Immature natural killer cell (primary cell): ENCODE measurements at regions not wholly inside any gene's neighbourhood (a gene's known extent, or its start where the extent isn't known, plus 50 kb on each side); places are given as distances from the start of the nearest gene placed in this dataset.

Experiments
- DNase-seq, 3 donors: peaks; one replicate each; pipeline ENCODE4 v3.0.0; 2022; ENCODE audit warnings: mixed read lengths in 1 of 3
- H3K27ac Mint-ChIP-seq, 6 donors: one replicate each; pipeline ENCODE4 v1.8.0; 2020; ENCODE audit warnings: mixed read lengths in 6 of 6, mild to moderate bottlenecking in 5 of 6, inconsistent platforms in 4 of 6, moderate library complexity in 3 of 6
- H3K27me3 Mint-ChIP-seq, 3 donors: one replicate each; pipeline ENCODE4 v1.8.0; 2020 to 2021; ENCODE audit warnings: low read depth in 3 of 3, mild to moderate bottlenecking in 3 of 3, mixed read lengths in 3 of 3, moderate library complexity in 3 of 3, inconsistent platforms in 1 of 3
- H3K36me3 Mint-ChIP-seq, 3 donors: one replicate each; pipeline ENCODE4 v1.8.0; 2020; ENCODE audit warnings: mixed read lengths in 3 of 3, inconsistent platforms in 2 of 3, mild to moderate bottlenecking in 2 of 3
- H3K4me1 Mint-ChIP-seq, 2 donors: one replicate each; pipeline ENCODE4 v1.8.0; 2020; ENCODE audit warnings: inconsistent platforms in 2 of 2, mild to moderate bottlenecking in 2 of 2, mixed read lengths in 2 of 2, moderate library complexity in 1 of 2
- H3K4me3 Mint-ChIP-seq, 5 donors: one replicate each; pipeline ENCODE4 v1.8.0; 2020; ENCODE audit warnings: mild to moderate bottlenecking in 5 of 5, mixed read lengths in 5 of 5, inconsistent platforms in 3 of 5, moderate library complexity in 3 of 5
- H3K9me3 Mint-ChIP-seq, 6 donors: one replicate each; pipeline ENCODE4 v1.8.0; 2020; ENCODE audit warnings: mild to moderate bottlenecking in 6 of 6, mixed read lengths in 6 of 6, inconsistent platforms in 4 of 6, moderate library complexity in 3 of 6

DNA sequence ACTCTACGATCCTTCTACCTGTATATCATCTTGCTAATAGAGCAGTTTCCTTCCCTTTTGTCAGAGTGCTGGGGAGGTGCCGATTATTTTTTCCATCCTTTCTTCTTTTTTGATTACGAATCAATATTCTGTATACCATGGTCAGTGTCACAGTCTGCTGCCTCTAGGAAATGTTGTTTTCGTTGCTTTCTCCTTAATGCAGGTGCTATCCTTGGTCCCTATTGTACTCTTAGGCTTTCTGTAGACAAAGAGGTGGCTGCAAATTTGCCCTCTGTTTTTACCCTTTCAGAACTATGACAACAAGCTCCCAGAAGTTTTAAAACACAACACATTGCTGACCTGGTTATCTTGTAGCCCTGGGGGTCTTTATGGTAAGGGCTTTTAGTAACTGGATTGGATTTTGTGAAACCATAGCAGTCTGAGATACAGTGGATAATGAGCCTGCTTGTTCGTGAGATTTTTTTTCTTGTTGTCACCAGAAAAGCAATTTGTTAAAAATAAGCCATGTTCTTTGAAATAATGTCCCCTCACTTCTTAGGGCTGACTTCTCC is 430.3 kb upstream of the TPM1 start:
- peaks cover 2 to 4% (median 4%) of the 10 kb centered on the region in 3 donors for H3K27me3 Mint-ChIP-seq
- no peaks in the 10 kb centered on the region for H3K36me3 Mint-ChIP-seq
- no peaks in the 10 kb centered on the region for H3K4me1 Mint-ChIP-seq
- H3K27ac Mint-ChIP-seq, result no peak overlapping the region
- H3K4me3 Mint-ChIP-seq, result no peak overlapping the region
- no peak for DNase-seq
- H3K9me3 Mint-ChIP-seq, result peaks cover 0 to 2% (median 0%) of the 10 kb centered on the region in 6 donors

DNA sequence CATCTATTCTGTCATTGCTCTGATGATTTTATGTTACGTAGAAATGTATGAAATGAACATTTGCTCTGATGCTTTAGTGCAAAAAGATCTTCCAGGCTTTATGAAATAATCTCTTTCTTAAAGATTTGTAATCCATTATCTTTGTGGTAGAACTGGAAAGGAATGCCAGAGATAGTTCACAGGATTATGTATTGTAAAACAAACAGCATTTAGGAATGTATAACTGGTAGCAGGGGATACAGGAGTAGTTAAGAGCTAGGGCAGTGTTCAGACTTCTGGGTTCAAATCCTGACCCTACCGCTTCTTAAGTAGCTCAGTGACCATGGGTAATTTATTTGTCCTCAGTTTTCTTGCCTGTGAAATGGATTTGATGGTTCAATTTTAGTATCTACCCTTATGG is 429.8 kb upstream of the TPM1 start:
- H3K27ac Mint-ChIP-seq, result no peak overlapping the region
- no peak for DNase-seq
- H3K4me3 Mint-ChIP-seq, result no peak overlapping the region
- H3K27me3 Mint-ChIP-seq, result peaks cover 2 to 4% (median 4%) of the 10 kb centered on the region in 3 donors
- H3K36me3 Mint-ChIP-seq, result no peaks in the 10 kb centered on the region
- peaks cover 0 to 2% (median 0%) of the 10 kb centered on the region in 6 donors for H3K9me3 Mint-ChIP-seq
- H3K4me1 Mint-ChIP-seq, result no peaks in the 10 kb centered on the region

- Mint-ChIP-seq H3K27me3 (no peaks in the 10 kb centered on the region), H3K4me1 (no peaks in the 10 kb centered on the region), H3K36me3 (no peaks in the 10 kb centered on the region), H3K27ac (no peak overlapping the region), H3K9me3 (no peaks in the 10 kb centered on the region), H3K4me3 (no peak overlapping the region)
- DNase-seq, result no peak
These were observed 425.8 kb upstream of the TPM1 start for GRCh38 chr15:62616746-62617145.

DNA sequence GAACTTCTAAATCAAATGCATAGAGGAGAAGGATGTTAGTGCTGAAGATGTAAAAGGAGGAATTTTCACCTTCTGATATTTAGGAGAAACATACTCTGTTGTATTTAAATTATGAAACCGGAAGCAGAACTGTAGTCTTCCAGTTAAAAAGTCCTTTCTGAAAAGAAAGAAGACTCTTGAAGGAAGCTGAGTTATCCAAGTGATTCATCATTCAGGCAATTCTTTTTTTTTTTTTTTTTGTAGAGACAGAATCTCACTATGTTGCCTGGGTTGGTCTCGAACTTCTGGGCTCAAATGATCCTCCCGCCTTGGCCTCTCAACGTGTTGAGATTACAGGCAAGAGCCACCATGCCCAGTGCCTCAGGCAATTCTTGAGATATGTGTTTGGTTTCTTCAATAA is 424.8 kb upstream of the TPM1 start:
- H3K36me3 Mint-ChIP-seq, result no peaks in the 10 kb centered on the region
- no peaks in the 10 kb centered on the region for H3K4me1 Mint-ChIP-seq
- no peak for DNase-seq
- no peaks in the 10 kb centered on the region for H3K9me3 Mint-ChIP-seq
- H3K27ac Mint-ChIP-seq, result no peak overlapping the region
- no peak overlapping the region for H3K4me3 Mint-ChIP-seq
- no peaks in the 10 kb centered on the region for H3K27me3 Mint-ChIP-seq

DNA sequence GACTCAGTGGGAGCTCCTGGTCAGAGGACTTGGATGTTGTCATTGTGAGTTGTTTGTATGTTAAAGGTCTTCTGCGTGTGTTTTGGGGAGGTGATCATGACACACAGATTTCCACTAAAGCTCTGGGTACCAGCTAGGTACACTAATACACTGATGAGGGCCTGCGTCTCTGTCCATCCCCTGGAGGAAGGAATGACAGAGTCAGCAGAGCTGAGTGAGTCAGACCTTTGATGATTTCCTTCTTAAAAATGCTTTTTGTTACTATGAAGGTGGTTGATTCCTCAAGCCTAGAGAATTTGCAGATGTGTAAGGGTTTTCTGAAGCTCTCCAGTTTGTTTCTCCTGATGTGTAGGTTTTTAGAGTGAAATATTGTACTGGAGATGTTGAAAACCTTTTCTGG is 424.1 kb upstream of the TPM1 start:
- no peaks in the 10 kb centered on the region for H3K9me3 Mint-ChIP-seq
- H3K4me1 Mint-ChIP-seq, result no peaks in the 10 kb centered on the region
- H3K27me3 Mint-ChIP-seq, result no peaks in the 10 kb centered on the region
- H3K36me3 Mint-ChIP-seq, result no peaks in the 10 kb centered on the region
- no peak overlapping the region for H3K27ac Mint-ChIP-seq
- H3K4me3 Mint-ChIP-seq, result no peak overlapping the region
- DNase-seq, result no peak

DNA sequence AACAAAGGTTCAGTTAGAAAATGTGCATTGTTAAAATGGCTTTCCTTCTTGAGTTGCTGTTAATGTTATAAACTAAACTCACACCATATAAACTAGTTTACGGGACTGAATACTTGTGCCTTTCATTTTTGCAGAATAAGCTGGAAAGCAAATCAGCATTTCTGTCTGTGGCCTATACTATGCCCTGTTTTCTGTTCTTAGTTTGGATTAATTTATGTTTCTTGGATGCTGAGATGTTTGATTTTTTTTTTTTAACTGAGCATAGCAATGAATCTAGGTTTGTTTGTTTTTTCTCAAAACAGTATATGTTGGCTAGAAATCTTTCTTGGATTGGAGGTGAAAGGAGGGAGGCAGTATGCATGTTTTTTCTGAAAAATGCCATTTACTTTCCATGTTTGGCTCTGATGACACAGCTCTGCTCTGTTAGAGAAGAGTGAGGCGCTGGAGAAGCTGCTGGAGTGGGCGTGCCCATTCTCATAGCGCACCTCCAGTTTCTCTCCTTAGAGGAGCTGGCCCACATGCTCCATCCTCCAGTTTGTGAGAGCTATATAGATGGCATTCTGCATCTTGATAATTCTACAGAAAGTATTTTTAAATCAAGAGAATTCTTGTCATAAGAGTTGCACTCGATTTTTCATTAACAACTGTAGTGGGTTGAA is 423.6 kb upstream of the TPM1 start:
- Mint-ChIP-seq H3K4me1 (no peaks in the 10 kb centered on the region), H3K36me3 (no peaks in the 10 kb centered on the region)

GRCh38 chr15:62619526-62619925 is 423.0 kb upstream of the TPM1 start:
- H3K36me3 Mint-ChIP-seq, result no peaks in the 10 kb centered on the region
- DNase-seq, result no peak
- H3K9me3 Mint-ChIP-seq, result no peaks in the 10 kb centered on the region
- no peak overlapping the region for H3K4me3 Mint-ChIP-seq
- peaks cover under 1 to 4% of the 10 kb centered on the region in 2 donors for H3K4me1 Mint-ChIP-seq
- no peaks in the 10 kb centered on the region for H3K27me3 Mint-ChIP-seq
- no peak overlapping the region for H3K27ac Mint-ChIP-seq

More for the DNA sequence above, 423.6 kb upstream of the TPM1 start:
- H3K4me3 Mint-ChIP-seq, result no peak overlapping the region
- no peak overlapping the region for H3K27ac Mint-ChIP-seq
- no peaks in the 10 kb centered on the region for H3K27me3 Mint-ChIP-seq
- DNase-seq, result no peak
- H3K9me3 Mint-ChIP-seq, result no peaks in the 10 kb centered on the region

DNA sequence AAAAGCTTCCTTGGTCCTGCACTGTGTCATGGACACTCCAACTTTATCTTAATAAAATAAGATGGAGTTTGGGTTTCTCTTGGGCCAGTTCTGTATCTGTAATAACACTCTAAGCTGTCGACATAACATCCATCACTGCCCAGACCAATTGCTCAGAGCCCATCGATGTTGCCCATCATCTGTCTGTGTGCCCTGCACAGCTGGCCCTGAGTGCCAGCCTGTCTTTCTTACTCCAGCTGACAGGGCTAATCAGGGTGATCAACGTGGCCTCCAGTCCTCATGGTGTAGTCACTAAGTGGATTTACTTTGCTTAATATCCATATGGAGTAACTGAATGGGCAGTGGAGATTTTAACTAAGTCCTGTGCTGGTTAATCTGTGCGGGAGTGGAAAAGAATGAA is 419.8 kb upstream of the TPM1 start:
- Mint-ChIP-seq H3K36me3 (no peaks in the 10 kb centered on the region), H3K4me1 (peaks cover 5 to 11% of the 10 kb centered on the region in 2 donors), H3K27me3 (peaks cover 0 to 4% (median 1%) of the 10 kb centered on the region in 3 donors), H3K4me3 (no peak overlapping the region), H3K9me3 (no peaks in the 10 kb centered on the region), H3K27ac (no peak overlapping the region)
- DNase-seq, result no peak

GRCh38 chr15:62624547-62625378 is 417.8 kb upstream of the TPM1 start:
- H3K27ac Mint-ChIP-seq, result peak overlapping the region in 3 of 6 donors; percentile 4 to 48 (median 13)
- H3K4me3 Mint-ChIP-seq, result peak overlapping the region in 3 of 5 donors; percentile 50 to 79 (median 76)
- H3K27me3 Mint-ChIP-seq, result peaks cover 1 to 4% (median 2%) of the 10 kb centered on the region in 3 donors
- peaks cover 5 to 11% of the 10 kb centered on the region in 2 donors for H3K4me1 Mint-ChIP-seq
- no peaks in the 10 kb centered on the region for H3K36me3 Mint-ChIP-seq
- no peaks in the 10 kb centered on the region for H3K9me3 Mint-ChIP-seq
- peak in 1 of 3 donors; percentile 3 for DNase-seq

DNA sequence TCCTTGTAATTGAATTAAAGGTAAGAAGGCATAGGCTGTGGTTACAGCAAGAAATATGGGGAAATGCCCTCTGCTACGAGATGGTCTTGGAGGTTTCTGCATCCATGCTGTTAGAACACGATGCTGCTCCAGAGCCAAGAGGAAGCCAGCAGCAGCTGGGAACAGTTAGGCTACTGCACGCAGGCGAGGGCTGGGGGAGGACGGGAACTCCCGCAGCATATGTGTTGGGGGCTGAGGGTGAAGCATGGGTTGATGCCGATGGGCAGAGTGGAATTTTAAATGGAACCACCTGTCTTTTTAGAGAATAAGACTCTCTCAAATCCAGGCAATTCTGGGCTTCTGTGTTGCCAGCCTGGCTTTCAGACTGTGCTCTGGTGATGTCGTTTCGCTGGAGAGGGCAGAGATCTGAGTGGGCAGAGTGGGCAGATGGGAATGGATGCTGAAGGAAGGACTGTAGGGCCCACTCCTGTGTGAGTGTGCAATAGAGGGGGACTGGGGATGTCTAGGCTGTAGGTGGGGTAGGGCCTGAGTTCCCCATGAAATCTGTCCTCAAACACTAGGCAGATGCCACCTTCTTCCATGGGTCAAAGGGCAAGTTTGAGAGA is 417.0 kb upstream of the TPM1 start:
- peaks cover 5 to 11% of the 10 kb centered on the region in 2 donors for H3K4me1 Mint-ChIP-seq
- DNase-seq, result no peak
- H3K4me3 Mint-ChIP-seq, result no peak overlapping the region
- H3K36me3 Mint-ChIP-seq, result no peaks in the 10 kb centered on the region
- H3K9me3 Mint-ChIP-seq, result no peaks in the 10 kb centered on the region
- H3K27me3 Mint-ChIP-seq, result peaks cover 4 to 6% (median 4%) of the 10 kb centered on the region in 3 donors
- no peak overlapping the region for H3K27ac Mint-ChIP-seq

GRCh38 chr15:62626903-62627302 is 415.6 kb upstream of the TPM1 start:
- Mint-ChIP-seq H3K4me3 (no peak overlapping the region), H3K36me3 (no peaks in the 10 kb centered on the region), H3K27me3 (peaks cover 4 to 12% (median 6%) of the 10 kb centered on the region in 3 donors), H3K9me3 (no peaks in the 10 kb centered on the region), H3K4me1 (peaks cover 5 to 11% of the 10 kb centered on the region in 2 donors), H3K27ac (no peak overlapping the region)
- DNase-seq, result no peak

- DNase-seq, result no peak
- Mint-ChIP-seq H3K9me3 (no peaks in the 10 kb centered on the region), H3K4me3 (no peak overlapping the region), H3K4me1 (no peaks in the 10 kb centered on the region), H3K27ac (no peak overlapping the region), H3K36me3 (no peaks in the 10 kb centered on the region), H3K27me3 (peaks cover 3 to 7% (median 6%) of the 10 kb centered on the region in 3 donors)
These were observed 411.3 kb upstream of the TPM1 start for GRCh38 chr15:62631076-62631724.

DNA sequence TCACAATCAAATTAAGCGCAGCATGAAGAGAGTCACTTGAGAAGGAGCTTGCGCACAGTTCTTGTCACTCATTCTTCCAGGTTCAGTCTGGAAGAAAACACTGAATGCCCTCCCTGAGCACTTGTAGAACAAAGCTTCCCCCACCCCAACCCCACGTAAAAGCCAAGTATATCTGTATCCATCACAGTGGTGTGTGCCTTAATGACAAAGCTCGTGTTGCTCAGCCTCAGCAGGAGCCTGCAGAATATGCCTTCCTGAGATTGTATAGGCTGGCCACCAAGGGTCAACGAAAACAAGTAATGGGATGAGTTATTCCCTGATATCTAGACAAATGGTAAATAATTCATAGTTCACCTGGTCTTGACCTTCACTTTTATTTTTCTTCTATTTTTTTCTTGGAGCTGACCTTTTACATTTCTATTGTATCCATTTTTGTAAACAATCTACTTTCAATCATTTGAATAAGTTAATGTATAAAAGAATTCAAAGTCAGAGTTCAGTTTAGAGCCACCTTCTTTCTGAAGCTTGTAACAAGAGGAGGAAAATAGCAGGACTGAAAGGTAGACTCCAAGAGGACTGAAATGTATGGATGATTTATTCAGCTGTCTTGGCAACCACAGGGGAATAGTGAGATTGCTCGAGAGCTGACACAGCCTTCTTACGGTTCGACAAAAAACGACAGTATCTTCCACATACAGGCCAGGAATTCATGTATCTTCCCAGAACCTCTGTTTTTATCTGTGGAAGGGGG is 405.5 kb upstream of the TPM1 start:
- Mint-ChIP-seq H3K27ac (no peak overlapping the region), H3K4me1 (peaks cover 3 to 7% of the 10 kb centered on the region in 2 donors), H3K9me3 (no peaks in the 10 kb centered on the region), H3K4me3 (no peak overlapping the region), H3K27me3 (peaks cover 0 to 7% (median 1%) of the 10 kb centered on the region in 3 donors), H3K36me3 (no peaks in the 10 kb centered on the region)
- DNase-seq, result no peak
